K562 (cell line): ENCODE measurements at regions not wholly inside any gene's neighbourhood (a gene's known extent, or its start where the extent isn't known, plus 50 kb on each side); places are given as distances from the start of the nearest gene placed in this dataset.

Experiments
- MXI1 ChIP-seq: IDR thresholded peaks from 2 replicates; pipeline ENCODE4 v1.6.1; 2011; ENCODE audit warnings: low read depth, mild to moderate bottlenecking, improper control_type of control experiment, low read length
- SP1 ChIP-seq: sonication (generic); formaldehyde crosslinking; IDR thresholded peaks from 2 replicates; pipeline ENCODE4 v1.8.1; 2022; ENCODE audit warnings: mild to moderate bottlenecking, missing genetic modification reagents

DNA sequence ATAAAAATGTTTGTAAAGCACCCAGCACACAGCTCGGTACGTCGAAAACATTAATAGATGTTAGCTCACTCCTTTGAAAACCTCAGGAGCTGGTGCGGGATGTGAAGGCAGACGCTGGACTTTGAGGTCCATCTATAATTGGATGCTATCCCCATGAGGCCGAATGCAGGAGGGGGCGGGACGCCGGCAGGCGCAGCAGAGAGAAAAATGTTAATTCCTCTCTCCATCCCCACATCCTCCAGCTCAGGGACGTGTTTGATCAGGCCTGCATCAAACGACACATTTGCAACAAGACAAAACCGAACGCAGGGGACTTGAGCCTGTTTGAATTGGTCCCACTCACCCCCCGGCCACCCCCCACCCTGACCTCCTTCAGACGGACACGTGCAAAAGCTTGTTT lies 231.0 kb downstream of the RBM19 start:
- TF ChIP-seq SP1: no peak
- TF ChIP-seq MXI1: no peak
